IMR-90 (cell line): ENCODE measurements at regions not wholly inside any gene's neighbourhood (a gene's known extent, or its start where the extent isn't known, plus 50 kb on each side); places are given as distances from the start of the nearest gene placed in this dataset.

Experiments
- ATAC-seq: fragments of 200-7000 bp; cut with Tn5 transposase; 2 replicates; pipeline ENCODE4 v1.9.1; 2020; ENCODE audit warnings: low read depth, mild to moderate bottlenecking, moderate library complexity
- BruUV-seq: library from RNA; stranded (reverse); fragments of 400-500 nt; replicated peaks from 2 replicates; lab custom pipeline; 2021; lab: Mats Ljungman, UMichigan
- CTCF ChIA-PET: fragments of 300-600 bp; formaldehyde crosslinking; extraction: SDS; loops from one replicate; lab custom pipeline; 2021; ENCODE audit warnings: antibody characterized with exemption; lab: Yijun Ruan, JAX
- POLR2A ChIA-PET: fragments of 300-600 bp; sonication (Branson Sonifier 250); formaldehyde crosslinking; loops from one replicate; lab custom pipeline; 2022; ENCODE audit warnings: antibody characterized with exemption; ENCODE audit not compliant: unreplicated experiment; lab: Charles Lee
- DNase-seq: peaks from one replicate; pipeline ENCODE4 v3.0.0; 2013
- H2AFZ ChIP-seq: replicated peaks from 2 replicates; pipeline ENCODE3; 2013; ENCODE audit warnings: low read length, mild to moderate bottlenecking; ENCODE audit not compliant: poor library complexity
- H2AK5ac ChIP-seq: 2 replicates; pipeline ENCODE4 v1.6.1; 2013; ENCODE audit warnings: low read depth, low read length, inconsistent platforms
- H2AK9ac ChIP-seq: replicated peaks from 2 replicates; pipeline ENCODE3; 2013; ENCODE audit warnings: mild to moderate bottlenecking, low read depth, low read length, moderate library complexity; ENCODE audit not compliant: poor library complexity
- H2BK120ac ChIP-seq: 2 replicates; pipeline ENCODE4 v1.6.1; 2013; ENCODE audit warnings: low read depth, low read length, inconsistent platforms
- H2BK15ac ChIP-seq: 3 replicates; pipeline ENCODE4 v1.6.1; 2013; ENCODE audit warnings: low read depth, low read length, inconsistent platforms
- H2BK20ac ChIP-seq: 2 replicates; pipeline ENCODE4 v1.6.1; 2013; ENCODE audit warnings: low read depth, mild to moderate bottlenecking, inconsistent platforms, low read length, moderate library complexity
- H2BK5ac ChIP-seq: 2 replicates; pipeline ENCODE4 v1.6.1; 2013; ENCODE audit warnings: mild to moderate bottlenecking, low read depth, low read length, inconsistent platforms; ENCODE audit not compliant: poor library complexity, severe bottlenecking
- H3K14ac ChIP-seq: replicated peaks from 2 replicates; pipeline ENCODE4 v1.6.1; 2013; ENCODE audit warnings: low read depth, low read length, inconsistent platforms
- H3K18ac ChIP-seq: 2 replicates; pipeline ENCODE4 v1.6.1; 2013; ENCODE audit warnings: low read depth, low read length, control low read depth
- H3K23ac ChIP-seq: 2 replicates; pipeline ENCODE4 v1.6.1; 2013; ENCODE audit warnings: low read depth, low read length, inconsistent platforms
- H3K27ac ChIP-seq: 2 replicates; pipeline ENCODE4 v1.5.1; 2013; ENCODE audit warnings: mild to moderate bottlenecking, control low read depth, low read length; ENCODE audit not compliant: insufficient read depth
- H3K27me3 ChIP-seq: 2 replicates; pipeline ENCODE4 v1.6.1; 2013; ENCODE audit warnings: low read length; ENCODE audit not compliant: control insufficient read depth, insufficient read depth
- H3K36me3 ChIP-seq: 2 replicates; pipeline ENCODE4 v1.6.1; 2013; ENCODE audit warnings: low read length, mixed read lengths; ENCODE audit not compliant: control insufficient read depth, insufficient read depth
- H3K4ac ChIP-seq: 2 replicates; pipeline ENCODE4 v1.6.1; 2013; ENCODE audit warnings: low read depth, low read length, inconsistent platforms
- H3K4me1 ChIP-seq: 2 replicates; pipeline ENCODE4 v1.6.1; 2013; ENCODE audit warnings: low read length, mixed read lengths; ENCODE audit not compliant: control insufficient read depth, insufficient read depth
- H3K4me2 ChIP-seq: 2 replicates; pipeline ENCODE4 v1.6.1; 2013; ENCODE audit warnings: low read depth, mild to moderate bottlenecking, control low read depth, low read length, moderate library complexity
- H3K4me3 ChIP-seq: 2 replicates; pipeline ENCODE4 v1.5.1; 2013; ENCODE audit warnings: low read depth, mild to moderate bottlenecking, control low read depth, low read length, moderate library complexity; ENCODE audit not compliant: insufficient read depth
- H3K56ac ChIP-seq: 2 replicates; pipeline ENCODE4 v1.6.1; 2013; ENCODE audit warnings: low read length, inconsistent platforms; ENCODE audit not compliant: insufficient read depth; ENCODE audit errors: extremely low read depth
- H3K79me1 ChIP-seq, 2 experiments: 2 replicates each; pipeline ENCODE4 v1.6.1; 2013; ENCODE audit warnings: low read length in 2 of 2, inconsistent platforms in 1 of 2, low read depth in 1 of 2
- H3K9ac ChIP-seq: 2 replicates; pipeline ENCODE4 v1.6.1; 2013; ENCODE audit warnings: low read depth, low read length, control low read depth
- H3K9me1 ChIP-seq: 2 replicates; pipeline ENCODE4 v1.6.1; 2013; ENCODE audit warnings: low read length, inconsistent platforms; ENCODE audit not compliant: insufficient read depth
- H3K9me3 ChIP-seq: 2 replicates; pipeline ENCODE4 v1.6.1; 2013; ENCODE audit warnings: low read length; ENCODE audit not compliant: control insufficient read depth, insufficient read depth
- H4K20me1 ChIP-seq: 2 replicates; pipeline ENCODE4 v1.6.1; 2013; ENCODE audit warnings: low read length, inconsistent platforms; ENCODE audit not compliant: insufficient read depth
- H4K5ac ChIP-seq: 2 replicates; pipeline ENCODE4 v1.6.1; 2013; ENCODE audit warnings: mild to moderate bottlenecking, low read depth, low read length, control low read depth
- H4K8ac ChIP-seq, 2 experiments: 2 replicates each; pipeline ENCODE4 v1.6.1; 2013; ENCODE audit warnings: low read depth in 2 of 2, low read length in 2 of 2, control low read depth in 1 of 2, inconsistent platforms in 1 of 2
- H4K91ac ChIP-seq: 2 replicates; pipeline ENCODE4 v1.6.1; 2013; ENCODE audit warnings: low read depth, low read length, inconsistent platforms; ENCODE audit not compliant: insufficient read depth
- NFE2L2 ChIP-seq: fragments of 150-350 bp; IDR thresholded peaks from 2 replicates; pipeline ENCODE4 v1.6.1; 2016; ENCODE audit warnings: low read depth, mild to moderate bottlenecking, low read length
- dilution Hi-C: fragments of 300-500 bp; cut with HindIII; formaldehyde crosslinking; loops from one replicate; pipeline ENCODE4 v1.14.3; 2018; ENCODE audit warnings: low sequenced_read_pairs; ENCODE audit not compliant: unreplicated experiment
- in situ Hi-C: fragments of 300-500 bp; cut with MboI; formaldehyde crosslinking; loops from 3 replicates; pipeline ENCODE4 v1.14.3; 2019; ENCODE audit warnings: low sequenced_read_pairs, inconsistent platforms, mixed read lengths
- intact Hi-C: fragments of 100-400 bp; cut with micrococcal nuclease; formaldehyde crosslinking; loops from 2 replicates; pipeline ENCODE4 v1.10.0; 2022

- H2AK9ac ChIP-seq = no peak overlapping the region
- DNase-seq (no peak), ATAC-seq (no peak)
- no peak overlapping the region for H3K23ac ChIP-seq
- dilution Hi-C loops (no loop called here), in situ Hi-C loops (no loop called here), intact Hi-C loops (no loop called here)
- no peaks in the 10 kb centered on the region for H3K9me1 ChIP-seq
- no peak overlapping the region for H3K27ac ChIP-seq
- H2AFZ ChIP-seq = no peak overlapping the region
- H4K20me1 ChIP-seq = no peaks in the 10 kb centered on the region
- no peak overlapping the region for H3K18ac ChIP-seq
- no peaks in the 10 kb centered on the region for H3K79me1 ChIP-seq
- no peak overlapping the region for H4K8ac ChIP-seq
- H3K56ac ChIP-seq = no peak overlapping the region
- BruUV-seq = no TSS peak
- H3K4ac ChIP-seq = no peak overlapping the region
- H2BK15ac ChIP-seq = no peak overlapping the region
- no peaks in the 10 kb centered on the region for H3K36me3 ChIP-seq
- POLR2A ChIA-PET = no interaction called here
- no peak overlapping the region for H3K9ac ChIP-seq
- no peak overlapping the region for H3K4me3 ChIP-seq
- H3K14ac ChIP-seq = no peak overlapping the region
- no peak overlapping the region for H3K4me2 ChIP-seq
- H3K4me1 ChIP-seq = no peaks in the 10 kb centered on the region
- no peak overlapping the region for H4K91ac ChIP-seq
- no peak overlapping the region for H2AK5ac ChIP-seq
- CTCF ChIA-PET = no interaction called here
- H4K5ac ChIP-seq = no peak overlapping the region
- no peak for TF ChIP-seq NFE2L2
- no peak overlapping the region for H2BK120ac ChIP-seq
- H3K9me3 ChIP-seq = no peaks in the 10 kb centered on the region
- H2BK20ac ChIP-seq = no peak overlapping the region
- no peak overlapping the region for H2BK5ac ChIP-seq
- no peaks in the 10 kb centered on the region for H3K27me3 ChIP-seq
Measured at GRCh38 chr4:82260632-82261031, 113.2 kb downstream of the HNRNPD start.
